Activated CD8-positive, alpha-beta memory T cell treated with anti-CD3 and anti-CD28 coated beads, Interleukin-2, amount 50 U/mL, for 1 hour (primary cell): ENCODE measurements at regions not wholly inside any gene's neighbourhood (a gene's known extent, or its start where the extent isn't known, plus 50 kb on each side); places are given as distances from the start of the nearest gene placed in this dataset.

ENCODE experiments used
- DNase-seq: peaks from one replicate; pipeline ENCODE4 v3.0.0-alpha.2; 2020; ENCODE audit errors: extremely low read depth

- DNase-seq, result no peak
Observed at GRCh38 chr15:98386561-98386960, 261.8 kb upstream of the IGF1R start.

GRCh38 chr15:98387866-98388265 is 260.5 kb upstream of the IGF1R start:
- no peak for DNase-seq

- DNase-seq, result no peak
Observed at GRCh38 chr15:98390946-98391530, 257.3 kb upstream of the IGF1R start.

GRCh38 chr15:98391568-98391967 is 256.8 kb upstream of the IGF1R start:
- no peak for DNase-seq

GRCh38 chr15:98393471-98393870 is 254.9 kb upstream of the IGF1R start:
- DNase-seq, result no peak

GRCh38 chr15:98394546-98394945 is 253.8 kb upstream of the IGF1R start:
- no peak for DNase-seq

- DNase-seq, result no peak
Observed at GRCh38 chr15:98395974-98396610, 252.2 kb upstream of the IGF1R start.

- DNase-seq, result no peak
Observed at GRCh38 chr15:98397419-98397818, 250.9 kb upstream of the IGF1R start.

- no peak for DNase-seq
Observed at GRCh38 chr15:98398056-98398455, 250.3 kb upstream of the IGF1R start.

- DNase-seq, result no peak
Observed at GRCh38 chr15:98398886-98399285, 249.5 kb upstream of the IGF1R start.

GRCh38 chr15:98400120-98400519 is 248.2 kb upstream of the IGF1R start:
- DNase-seq, result no peak

GRCh38 chr15:98401029-98401428 is 247.3 kb upstream of the IGF1R start:
- DNase-seq, result no peak

- DNase-seq, result no peak
Observed at GRCh38 chr15:98402486-98402885, 245.9 kb upstream of the IGF1R start.

- DNase-seq, result no peak
Observed at GRCh38 chr15:98403169-98403568, 245.2 kb upstream of the IGF1R start.

GRCh38 chr15:98403569-98403968 is 244.8 kb upstream of the IGF1R start:
- no peak for DNase-seq

GRCh38 chr15:98405013-98405412 is 243.3 kb upstream of the IGF1R start:
- DNase-seq, result no peak

- no peak for DNase-seq
Observed at GRCh38 chr15:98408231-98408630, 240.1 kb upstream of the IGF1R start.

GRCh38 chr15:98410328-98410727 is 238.0 kb upstream of the IGF1R start:
- DNase-seq, result no peak

- no peak for DNase-seq
Observed at GRCh38 chr15:98412852-98413251, 235.5 kb upstream of the IGF1R start.

GRCh38 chr15:98413933-98414546 is 234.3 kb upstream of the IGF1R start:
- no peak for DNase-seq

- DNase-seq, result no peak
Observed at GRCh38 chr15:98416222-98416855, 232.0 kb upstream of the IGF1R start.

GRCh38 chr15:98417346-98417745 is 231.0 kb upstream of the IGF1R start:
- no peak for DNase-seq

- DNase-seq, result no peak
Observed at GRCh38 chr15:98418122-98418521, 230.2 kb upstream of the IGF1R start.
